OCI-LY3 (cell line): ENCODE measurements at regions not wholly inside any gene's neighbourhood (a gene's known extent, or its start where the extent isn't known, plus 50 kb on each side); places are given as distances from the start of the nearest gene placed in this dataset.

Experiments used
- H2AFZ ChIP-seq: fragments of 200-600, 300-600 bp; shearing (Covaris generic); 2 replicates; pipeline ENCODE4 v1.6.0; 2014; ENCODE audit warnings: antibody characterized with exemption, low read depth, low read length
- H3K27ac ChIP-seq: fragments of 200-600, 300-600 bp; sonication (generic); 2 replicates; pipeline ENCODE4 v1.5.1; 2014; ENCODE audit warnings: mild to moderate bottlenecking, low read length, moderate library complexity, mixed read lengths
- H3K27me3 ChIP-seq: fragments of 200-600, 300-600 bp; sonication (generic); 2 replicates; pipeline ENCODE4 v1.6.1; 2014; ENCODE audit warnings: low read depth, low read length, mixed read lengths
- H3K36me3 ChIP-seq: fragments of 200-600, 300-600 bp; sonication (generic); replicated peaks from 2 replicates; pipeline ENCODE3; 2014; ENCODE audit warnings: low read depth, low read length, mixed read lengths
- H3K4me1 ChIP-seq: fragments of 300-600, 200-600 bp; sonication (generic); 2 replicates; pipeline ENCODE4 v1.6.1; 2014; ENCODE audit warnings: low read length, mixed read lengths
- H3K4me2 ChIP-seq: fragments of 200-600, 300-600 bp; sonication (generic); 2 replicates; pipeline ENCODE4 v1.6.1; 2014; ENCODE audit warnings: low read length, mixed read lengths
- H3K4me3 ChIP-seq: fragments of 300-600, 200-600 bp; sonication (generic); 2 replicates; pipeline ENCODE4 v1.5.1; 2014; ENCODE audit warnings: antibody characterized with exemption, mild to moderate bottlenecking, low read length, moderate library complexity
- H3K79me2 ChIP-seq: fragments of 300-600, 200-600 bp; shearing (Covaris generic); 2 replicates; pipeline ENCODE4 v1.6.1; 2014; ENCODE audit warnings: mild to moderate bottlenecking, low read length, mixed read lengths
- H3K9ac ChIP-seq: fragments of 300-600, 200-600 bp; shearing (Covaris generic); 2 replicates; pipeline ENCODE4 v1.6.0; 2014; ENCODE audit warnings: mild to moderate bottlenecking, low read length, moderate library complexity
- H3K9me3 ChIP-seq: fragments of 200-600, 300-600 bp; shearing (Covaris generic); 2 replicates; pipeline ENCODE4 v1.6.1; 2014; ENCODE audit warnings: low read length, mixed read lengths; ENCODE audit not compliant: insufficient read depth
- H4K20me1 ChIP-seq: fragments of 200-600, 300-600 bp; sonication (generic); 2 replicates; pipeline ENCODE4 v1.6.1; 2016; ENCODE audit warnings: low read length, mixed read lengths; ENCODE audit not compliant: insufficient read depth
- CTCF ChIP-seq: fragments of 200-600, 300-600 bp; sonication (generic); IDR thresholded peaks from 2 replicates; pipeline ENCODE4 v1.5.1; 2014; ENCODE audit warnings: antibody characterized with exemption, low read length, low read depth
- EZH2phosphoT487 ChIP-seq: fragments of 200-600 bp; shearing (Covaris generic); IDR thresholded peaks from 2 replicates; pipeline ENCODE4 v1.6.1; 2018; ENCODE audit warnings: antibody characterized with exemption, mixed run types, low read depth

GRCh38 chr12:66742508-66743367 lies 63.9 kb upstream of the GRIP1 start:
- H3K27ac ChIP-seq = no peak overlapping the region
- H3K4me1 ChIP-seq = peaks cover 7% of the 10 kb centered on the region; the same call in 1 of the 2 replicates
- no peak overlapping the region for H3K4me2 ChIP-seq
- H3K9ac ChIP-seq = no peak overlapping the region
- no peaks in the 10 kb centered on the region for H4K20me1 ChIP-seq
- H2AFZ ChIP-seq = no peak overlapping the region
- H3K36me3 ChIP-seq = no peaks in the 10 kb centered on the region
- no peak for TF ChIP-seq EZH2phosphoT487
- TF ChIP-seq CTCF = no peak
- peaks cover 7% of the 10 kb centered on the region; the same call in 1 of the 2 replicates for H3K27me3 ChIP-seq
- no peaks in the 10 kb centered on the region for H3K9me3 ChIP-seq
- H3K79me2 ChIP-seq = no peaks in the 10 kb centered on the region
- H3K4me3 ChIP-seq = no peak overlapping the region

- no peaks in the 10 kb centered on the region for H4K20me1 ChIP-seq
- no peak overlapping the region for H3K9ac ChIP-seq
- H3K4me1 ChIP-seq = peaks cover 7% of the 10 kb centered on the region; the same call in 1 of the 2 replicates
- no peak overlapping the region for H3K4me3 ChIP-seq
- H3K27me3 ChIP-seq = peaks cover 7% of the 10 kb centered on the region; the same call in 1 of the 2 replicates
- no peak overlapping the region for H3K27ac ChIP-seq
- no peaks in the 10 kb centered on the region for H3K79me2 ChIP-seq
- H3K36me3 ChIP-seq = no peaks in the 10 kb centered on the region
- TF ChIP-seq EZH2phosphoT487 (no peak), CTCF (no peak)
- no peaks in the 10 kb centered on the region for H3K9me3 ChIP-seq
- H2AFZ ChIP-seq = no peak overlapping the region
- no peak overlapping the region for H3K4me2 ChIP-seq
Observed at GRCh38 chr12:66744461-66744860, 65.6 kb upstream of the GRIP1 start.

GRCh38 chr12:66744956-66745383 lies 66.1 kb upstream of the GRIP1 start:
- Histone ChIP-seq H3K4me1 (peaks cover 7% of the 10 kb centered on the region; the same call in 1 of the 2 replicates), H3K9me3 (no peaks in the 10 kb centered on the region), H4K20me1 (no peaks in the 10 kb centered on the region), H3K4me3 (no peak overlapping the region), H3K27ac (no peak overlapping the region), H2AFZ (no peak overlapping the region), H3K4me2 (no peak overlapping the region), H3K36me3 (no peaks in the 10 kb centered on the region), H3K79me2 (no peaks in the 10 kb centered on the region), H3K9ac (no peak overlapping the region), H3K27me3 (peaks cover 7% of the 10 kb centered on the region; the same call in 1 of the 2 replicates)
- TF ChIP-seq EZH2phosphoT487 = no peak
- TF ChIP-seq CTCF = no peak

- Histone ChIP-seq H3K27ac (no peak overlapping the region), H3K4me2 (no peak overlapping the region), H3K79me2 (no peaks in the 10 kb centered on the region), H3K36me3 (no peaks in the 10 kb centered on the region), H3K9me3 (no peaks in the 10 kb centered on the region), H3K4me1 (peaks cover 7% of the 10 kb centered on the region; the same call in 1 of the 2 replicates), H3K27me3 (peaks cover 7% of the 10 kb centered on the region; the same call in 1 of the 2 replicates), H3K4me3 (no peak overlapping the region), H4K20me1 (no peaks in the 10 kb centered on the region), H3K9ac (no peak overlapping the region), H2AFZ (no peak overlapping the region)
- TF ChIP-seq EZH2phosphoT487 (no peak), CTCF (no peak)
Observed at GRCh38 chr12:66746489-66747201, 67.8 kb upstream of the GRIP1 start.
